Heart right ventricle (tissue), 16 donors: ENCODE measurements at regions not wholly inside any gene's neighbourhood (a gene's known extent, or its start where the extent isn't known, plus 50 kb on each side); places are given as distances from the start of the nearest gene placed in this dataset.

ENCODE experiments used
- ATAC-seq, 8 donors: fragments of 200-7000 bp; cut with Tn5 transposase; one replicate each; pipeline ENCODE4 v1.9.1; 2020; ENCODE audit warnings: mild to moderate bottlenecking in 8 of 8, moderate library complexity in 8 of 8, moderate number of reproducible peaks in 1 of 8
- DNase-seq, 2 donors: peaks; one replicate each; pipeline ENCODE4 v3.0.0-alpha.2; 2020
- H3K27ac ChIP-seq, 10 donors: fragments of 200-600 bp; sonication (generic) in 2 of 10; one replicate each; pipeline versions ENCODE4 v1.5.0 to v1.8.0; 2020 to 2022; ENCODE audit warnings: mild to moderate bottlenecking in 3 of 10
- H3K27me3 ChIP-seq, 7 donors: fragments of 200-600 bp; one replicate each; pipeline ENCODE4 v1.8.0; 2021 to 2022; ENCODE audit warnings: mild to moderate bottlenecking in 2 of 7
- H3K36me3 ChIP-seq, 9 donors: fragments of 200-600 bp; sonication (generic) in 1 of 9; one replicate each; pipeline versions ENCODE4 v1.5.0 to v1.8.0; 2020 to 2022; ENCODE audit warnings: mild to moderate bottlenecking in 2 of 9
- H3K4me1 ChIP-seq, 9 donors: fragments of 200-600 bp; sonication (generic) in 1 of 9; one replicate each; pipeline versions ENCODE4 v1.5.0 to v1.8.0; 2020 to 2022; ENCODE audit warnings: mild to moderate bottlenecking in 4 of 9
- H3K4me3 ChIP-seq, 10 donors: fragments of 200-600 bp; sonication (generic) in 2 of 10; one replicate each; pipeline versions ENCODE4 v1.5.0 to v1.8.0; 2020 to 2022; ENCODE audit warnings: mild to moderate bottlenecking in 7 of 10, moderate library complexity in 2 of 10
- H3K9me3 ChIP-seq, 11 donors: fragments of 200-600 bp in 10 of 11; sonication (generic) in 2 of 11; one replicate each; pipeline versions ENCODE4 v1.5.0 to v1.8.0; 2013 to 2022; ENCODE audit warnings: mild to moderate bottlenecking in 2 of 11, control low read depth in 1 of 11, moderate library complexity in 1 of 11
- CTCF ChIP-seq, 9 donors: fragments of 200-600 bp; sonication (generic) in 2 of 9; IDR thresholded peaks; one replicate each; pipeline versions ENCODE4 v1.5.0 to v1.8.0; 2021 to 2022; ENCODE audit warnings: antibody characterized with exemption in 9 of 9, mild to moderate bottlenecking in 5 of 9, moderate library complexity in 1 of 9
- WGBS, 2 donors: extraction: QIAGEN DNeasy Blood & Tissue Kit; methylation state at CpG; one replicate each; pipeline ENCODE4 v1.1.7; 2013; ENCODE audit warnings: inconsistent platforms in 1 of 2; 5-methylcytosine and 5-hydroxymethylcytosine counted together
- intact Hi-C, 10 donors: fragments of 100-400 bp; cut with DNase I; formaldehyde crosslinking; loops; one replicate each; pipeline versions ENCODE4 v1.11.1 to v1.14.2; 2022
- donor health status: Arrhythmogenic right ventricular cardiomyopathy.
- donor health status: ischemic (EF 13 %, LVEDD 7.1; RV severe dilation, severe dysfunction).
- donor health status: healthy with polysubstance abuse.
- donor health status: DM: no; HTN: yes; CAD: no.
- donor health status: DM: no; HTN: no; CAD: no.
- donor health status: ischemic (EF 25% LVEDD 6.9; RV normal size, moderate dysfunction).
- donor health status: ischemic (EF 25% LVEDD 5.7; RV mildly dilated, moderate dysfunction).
- donor health status: healthy.
- donor health status: DM: yes; HTN: yes; CAD: no.
- donor health status: Ischemic cardiomyopathy.
- donor health status: ischemic (EF 35%, LVEDD 5.7; RV mildly dilated, moderate dysfunction).
- donor health status: nonischemic (EF 11% LVEDD 7.7; RV severe dilation, severe dysfunction).
- donor health status: DM: yes; HTN: yes; CAD: no.
- donor health status: PGD.
- donor health status: ischemic (EF 29% LVEDD 5.4; RV normal size, mild dysfunction).
- donor health status: nonischemic (EF 23%, LVEDD 6.1; RV moderate dilation, normal function).

GRCh38 chr16:62752854-62753253 is 716.6 kb upstream of the CDH8 start:
- no peak for TF ChIP-seq CTCF (IDR thresholded peaks at IDR 0.05)
- WGBS, 2 donors, result 73 to 86% methylated on average over 3 of the region's 3 CpGs
- intact Hi-C loops, result no loop called here
- Histone ChIP-seq H3K27me3 (no peaks in the 10 kb centered on the region), H3K4me3 (no peak overlapping the region), H3K4me1 (no peaks in the 10 kb centered on the region), H3K27ac (no peak overlapping the region), H3K9me3 (peaks cover 0 to 18% (median 0%) of the 10 kb centered on the region in 11 donors), H3K36me3 (no peaks in the 10 kb centered on the region)
- ATAC-seq (no peak), DNase-seq (no peak)

DNA sequence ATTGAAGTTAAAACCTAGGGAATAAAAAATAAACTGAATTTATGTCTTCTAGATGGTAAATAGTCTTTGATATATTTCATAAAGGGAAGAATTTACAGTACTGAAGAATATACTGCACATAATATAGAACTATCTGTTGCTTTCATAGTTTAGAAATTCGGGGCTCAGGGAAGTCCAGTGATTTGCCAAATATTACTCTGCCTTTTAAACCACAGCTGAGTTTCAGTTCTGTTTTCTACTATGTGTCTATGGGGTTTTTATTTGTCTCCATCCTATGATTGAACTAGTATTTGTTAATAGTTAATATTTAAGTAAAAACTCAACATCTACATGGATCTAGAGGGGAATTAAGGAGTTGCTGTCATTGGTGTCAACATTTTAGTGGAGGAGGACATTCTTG is 715.0 kb upstream of the CDH8 start:
- intact Hi-C loops, result no loop called here
- H3K4me3 ChIP-seq, result no peak overlapping the region
- DNase-seq (no peak), ATAC-seq (no peak)
- H3K9me3 ChIP-seq, result peaks cover 0 to 18% (median 0%) of the 10 kb centered on the region in 11 donors
- 76 to 80% methylated on average over 1 of the region's 1 CpG for WGBS, 2 donors
- no peaks in the 10 kb centered on the region for H3K27me3 ChIP-seq
- no peaks in the 10 kb centered on the region for H3K36me3 ChIP-seq
- no peak for TF ChIP-seq CTCF (IDR thresholded peaks at IDR 0.05)
- H3K27ac ChIP-seq, result no peak overlapping the region
- no peaks in the 10 kb centered on the region for H3K4me1 ChIP-seq

- H3K27me3 ChIP-seq, result no peaks in the 10 kb centered on the region
- intact Hi-C loops, result no loop called here
- no peak for ATAC-seq
These were observed 705.5 kb upstream of the CDH8 start for GRCh38 chr16:62741692-62742091.

GRCh38 chr16:62738666-62739460 is 702.6 kb upstream of the CDH8 start:
- Histone ChIP-seq H3K4me1 (no peaks in the 10 kb centered on the region), H3K27ac (no peak overlapping the region), H3K36me3 (no peaks in the 10 kb centered on the region), H3K9me3 (no peaks in the 10 kb centered on the region), H3K27me3 (no peaks in the 10 kb centered on the region), H3K4me3 (no peak overlapping the region)
- DNase-seq (no peak), ATAC-seq (no peak)
- WGBS, 2 donors, result 47 to 48% methylated on average over 3 of the region's 3 CpGs
- no peak for TF ChIP-seq CTCF (IDR thresholded peaks at IDR 0.05)
- intact Hi-C loops, result no loop called here

More at GRCh38 chr16:62741692-62742091, 705.5 kb upstream of the CDH8 start:
- Histone ChIP-seq H3K9me3 (peaks cover 0 to 4% (median 0%) of the 10 kb centered on the region in 11 donors), H3K4me3 (no peak overlapping the region), H3K27ac (no peak overlapping the region), H3K4me1 (no peaks in the 10 kb centered on the region), H3K36me3 (no peaks in the 10 kb centered on the region)
- no peak for TF ChIP-seq CTCF (IDR thresholded peaks at IDR 0.05)
- WGBS, 2 donors, result 61 to 63% methylated on average over 3 of the region's 3 CpGs
- DNase-seq, result no peak
